ENCODE measurements at regions not wholly inside any gene's neighbourhood (a gene's known extent, or its start where the extent isn't known, plus 50 kb on each side); places are given as distances from the start of the nearest gene placed in this dataset.
"Not testable (repeated sequence)": the region's sequence is repeated elsewhere in the genome, so short reads cannot be mapped to it uniquely, and the experiment has no call there.

DNA sequence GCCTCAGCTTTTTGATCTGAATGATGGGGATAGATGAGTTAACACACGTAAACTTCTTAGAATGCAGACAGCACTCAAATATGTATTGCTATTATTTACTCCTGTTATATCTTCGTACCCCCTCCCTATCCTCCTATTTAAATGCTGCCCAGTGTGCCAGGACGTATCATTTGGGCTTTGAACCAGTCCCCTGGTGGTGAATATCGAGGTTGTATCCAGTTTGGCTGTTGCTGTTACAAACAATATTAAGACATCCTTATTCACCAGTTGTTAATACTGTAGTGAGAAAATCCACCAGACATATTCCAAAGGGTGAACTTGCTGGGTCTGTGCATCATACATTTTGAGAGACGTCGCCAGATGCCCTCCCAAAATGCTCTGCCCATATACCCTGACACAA is 51.5 kb upstream of the FOXN3 start:
- Mint-ChIP-seq H3K27ac (no peak overlapping the region), H3K9me3 (peaks cover 3% of the 10 kb centered on the region), H3K36me3 (ENCODE audit: low read depth) (peaks cover 5% of the 10 kb centered on the region), H3K4me3 (no peak overlapping the region), H3K27me3 (ENCODE audit: low read depth) (no peaks in the 10 kb centered on the region), H3K4me1 (peaks cover 30% of the 10 kb centered on the region)
- TF ChIP-seq CTCF (IDR thresholded peaks at IDR 0.05; ENCODE audit: unreplicated experiment in 3 of 3) = no peak

GRCh38 chr14:89468030-89468429 is 51.0 kb upstream of the FOXN3 start:
- not testable (repeated sequence) for H3K4me3 Mint-ChIP-seq; H3K9me3 Mint-ChIP-seq; H3K36me3 Mint-ChIP-seq (ENCODE audit: low read depth); H3K27me3 Mint-ChIP-seq (ENCODE audit: low read depth); H3K27ac Mint-ChIP-seq
- peaks cover 27% of the 10 kb centered on the region for H3K4me1 Mint-ChIP-seq

DNA sequence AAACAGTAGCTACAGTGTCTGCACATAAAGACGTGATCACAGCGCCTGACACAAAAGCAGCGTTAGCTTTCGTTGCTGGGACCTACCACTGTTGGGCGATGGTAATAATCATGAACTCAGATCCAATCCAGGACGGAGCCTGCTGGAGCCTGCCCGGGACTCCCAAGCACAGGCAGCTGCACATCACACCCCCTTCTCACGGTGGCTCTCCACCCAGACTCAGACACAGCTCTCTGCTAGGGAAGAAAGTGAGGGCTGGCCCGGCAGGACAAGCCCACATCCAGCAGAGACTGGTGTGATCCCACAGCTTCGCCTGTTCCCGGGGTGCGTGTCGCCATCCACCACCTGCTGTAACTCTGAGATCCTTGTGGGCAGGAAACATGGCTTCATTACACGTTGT is 49.9 kb upstream of the FOXN3 start:
- Mint-ChIP-seq H3K4me1 (peaks cover 27% of the 10 kb centered on the region), H3K4me3 (no peak overlapping the region), H3K9me3 (peaks cover 3% of the 10 kb centered on the region), H3K27ac (peak overlapping the region in 2 of 3 experiments; percentile 47 to 61), H3K36me3 (ENCODE audit: low read depth) (peaks cover 5% of the 10 kb centered on the region), H3K27me3 (ENCODE audit: low read depth) (no peaks in the 10 kb centered on the region)
- no peak for TF ChIP-seq CTCF (IDR thresholded peaks at IDR 0.05; ENCODE audit: unreplicated experiment in 3 of 3)

All from nephron (organoid).